HFF-Myc (cell line): ENCODE measurements at regions not wholly inside any gene's neighbourhood (a gene's known extent, or its start where the extent isn't known, plus 50 kb on each side); places are given as distances from the start of the nearest gene placed in this dataset.
"Not testable (repeated sequence)": the region's sequence is repeated elsewhere in the genome, so short reads cannot be mapped to it uniquely, and the experiment has no call there.

ENCODE experiments used
- DNase-seq: peaks from one replicate; pipeline ENCODE4 v3.0.0-alpha.2; 2011; ENCODE audit warnings: low read depth; ENCODE audit errors: extremely low read depth
- H3K4me3 ChIP-seq: replicated peaks from 2 replicates; pipeline ENCODE4 v1.5.1; 2011; ENCODE audit warnings: low read depth, mild to moderate bottlenecking, control low read depth, low read length
- CTCF ChIP-seq: IDR thresholded peaks from 2 replicates; pipeline ENCODE4 v1.5.1; 2012; ENCODE audit warnings: mild to moderate bottlenecking, low read depth, low read length, control low read depth; ENCODE audit errors: missing control alignments

DNA sequence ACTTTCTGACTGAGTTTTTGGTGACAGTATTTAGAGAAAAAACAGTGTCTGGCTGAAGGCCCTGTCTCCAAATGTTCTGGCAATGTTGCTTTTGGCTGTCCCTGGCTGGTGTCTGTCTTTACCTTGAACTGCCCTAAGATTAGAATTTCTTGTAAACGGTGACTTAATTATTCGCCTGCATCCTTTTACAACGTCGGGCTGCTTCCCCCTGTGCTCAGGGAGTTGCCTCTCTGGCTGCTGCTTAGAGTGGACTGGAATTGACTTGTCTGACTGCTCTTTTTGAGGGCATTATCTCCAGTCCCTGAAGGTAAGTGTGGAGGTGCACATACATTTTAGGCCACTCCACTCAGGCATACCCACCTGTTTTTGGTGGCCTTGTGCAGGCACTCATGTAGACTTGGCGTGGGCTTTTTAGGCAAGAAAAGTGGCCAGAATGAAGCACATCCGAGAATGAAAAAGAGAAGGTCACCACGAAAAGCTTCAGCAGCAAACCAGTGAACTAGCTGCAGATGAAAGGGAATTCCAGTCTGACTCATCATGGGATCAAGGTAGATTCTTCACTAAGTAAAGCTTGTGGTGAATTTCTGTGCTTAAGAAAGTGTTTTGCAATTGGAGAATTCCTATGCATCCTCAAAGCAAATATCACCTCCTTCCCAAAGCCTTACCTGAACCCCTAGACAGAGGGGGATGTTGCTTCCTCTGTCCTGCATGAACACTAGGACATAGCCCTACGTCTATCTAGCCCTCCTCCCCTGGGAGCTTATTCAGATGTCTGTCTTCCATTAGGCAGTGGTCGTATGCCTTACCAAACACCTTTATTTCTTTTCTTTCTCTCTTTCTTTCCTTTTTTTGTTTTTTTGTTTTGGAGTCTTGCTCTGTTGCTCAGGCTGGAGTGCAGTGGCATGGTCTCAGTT is 230.3 kb upstream of the TRIB2 start:
- no peak overlapping the region for H3K4me3 ChIP-seq
- no peak for DNase-seq
- TF ChIP-seq CTCF: no peak

- TF ChIP-seq CTCF: no peak
- no peak for DNase-seq
- no peak overlapping the region for H3K4me3 ChIP-seq
Measured at GRCh38 chr2:12487253-12488004, 229.3 kb upstream of the TRIB2 start.

- TF ChIP-seq CTCF: no peak
- DNase-seq: no peak
- no peak overlapping the region for H3K4me3 ChIP-seq
Measured at GRCh38 chr2:12488352-12489318, 228.1 kb upstream of the TRIB2 start.

GRCh38 chr2:12490641-12491040 is 226.1 kb upstream of the TRIB2 start:
- no peak overlapping the region for H3K4me3 ChIP-seq
- DNase-seq: no peak
- TF ChIP-seq CTCF: no peak

DNA sequence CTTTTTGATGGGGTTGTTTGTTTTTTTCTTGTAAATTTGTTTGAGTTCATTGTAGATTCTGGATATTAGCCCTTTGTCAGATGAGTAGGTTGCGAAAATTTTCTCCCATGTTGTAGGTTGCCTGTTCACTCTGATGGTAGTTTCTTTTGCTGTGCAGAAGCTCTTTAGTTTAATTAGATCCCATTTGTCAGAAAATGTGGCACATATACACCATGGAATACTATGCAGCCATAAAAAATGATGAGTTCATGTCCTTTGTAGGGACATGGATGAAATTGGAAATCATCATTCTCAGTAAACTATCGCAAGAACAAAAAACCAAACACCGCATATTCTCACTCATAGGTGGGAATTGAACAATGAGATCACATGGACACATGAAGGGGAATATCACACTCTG is 224.4 kb upstream of the TRIB2 start:
- H3K4me3 ChIP-seq, DNase-seq: not testable (repeated sequence)

DNA sequence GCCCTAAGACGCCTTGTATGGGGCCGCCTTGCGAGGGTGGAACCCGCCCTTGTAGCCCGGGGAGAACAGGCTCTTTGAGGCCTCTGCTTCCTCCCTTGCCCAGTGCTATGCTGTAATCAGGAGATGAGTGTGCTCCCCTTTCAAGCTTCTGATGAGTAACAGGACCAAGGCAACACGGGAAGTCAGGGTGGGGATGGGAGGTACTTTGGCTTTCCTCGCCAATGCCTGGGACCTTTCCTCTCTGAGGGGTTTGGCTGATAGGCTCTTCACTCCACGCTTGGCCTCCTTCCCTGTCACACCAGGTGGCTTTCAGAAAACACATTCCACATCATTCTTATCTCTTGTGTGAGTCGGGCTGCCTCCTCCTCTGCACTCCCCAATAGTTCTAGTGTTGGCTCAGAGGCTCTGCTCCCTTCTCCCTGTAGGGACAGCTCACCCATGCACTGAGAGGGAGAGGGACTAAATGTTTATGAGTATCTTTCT is 223.7 kb upstream of the TRIB2 start:
- H3K4me3 ChIP-seq: no peak overlapping the region
- TF ChIP-seq CTCF: no peak
- DNase-seq: no peak
